GM18868 (cell line): ENCODE measurements at regions not wholly inside any gene's neighbourhood (a gene's known extent, or its start where the extent isn't known, plus 50 kb on each side); places are given as distances from the start of the nearest gene placed in this dataset.
"Not testable (repeated sequence)": the region's sequence is repeated elsewhere in the genome, so short reads cannot be mapped to it uniquely, and the experiment has no call there.

Source experiments
- ATAC-seq: cut with Tn5 transposase; IDR thresholded peaks from one replicate; pipeline ENCODE4 v1.9.1; 2021; ENCODE audit warnings: mild to moderate bottlenecking, moderate library complexity; ENCODE audit not compliant: unreplicated experiment

DNA sequence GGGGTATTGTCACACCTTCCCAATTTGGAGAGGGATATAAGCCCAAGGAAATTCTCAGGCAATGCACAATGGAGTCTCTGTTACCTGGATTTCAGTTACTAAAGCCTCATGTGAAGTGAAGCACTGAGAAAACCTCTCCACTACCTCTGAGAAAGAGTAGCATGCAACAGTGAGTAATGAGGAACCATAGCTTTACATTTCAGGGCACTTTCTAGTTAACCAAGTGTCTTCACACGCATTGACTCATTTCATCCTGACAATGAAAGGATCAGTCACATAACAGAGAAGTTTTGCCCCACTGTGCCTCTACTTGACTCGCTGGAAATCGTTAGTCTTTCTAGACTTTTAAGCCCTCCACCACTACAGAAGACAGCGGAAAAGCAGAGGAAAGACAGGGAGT, 86.2 kb upstream of the ARID1B start:
- ATAC-seq, result peak; percentile 72

- ATAC-seq, result no peak
Observed at GRCh38 chr6:156689656-156690055, 87.5 kb upstream of the ARID1B start.

GRCh38 chr6:156688620-156688971, 88.6 kb upstream of the ARID1B start:
- no peak for ATAC-seq

GRCh38 chr6:156687789-156688619, 89.2 kb upstream of the ARID1B start:
- ATAC-seq, result no peak

DNA sequence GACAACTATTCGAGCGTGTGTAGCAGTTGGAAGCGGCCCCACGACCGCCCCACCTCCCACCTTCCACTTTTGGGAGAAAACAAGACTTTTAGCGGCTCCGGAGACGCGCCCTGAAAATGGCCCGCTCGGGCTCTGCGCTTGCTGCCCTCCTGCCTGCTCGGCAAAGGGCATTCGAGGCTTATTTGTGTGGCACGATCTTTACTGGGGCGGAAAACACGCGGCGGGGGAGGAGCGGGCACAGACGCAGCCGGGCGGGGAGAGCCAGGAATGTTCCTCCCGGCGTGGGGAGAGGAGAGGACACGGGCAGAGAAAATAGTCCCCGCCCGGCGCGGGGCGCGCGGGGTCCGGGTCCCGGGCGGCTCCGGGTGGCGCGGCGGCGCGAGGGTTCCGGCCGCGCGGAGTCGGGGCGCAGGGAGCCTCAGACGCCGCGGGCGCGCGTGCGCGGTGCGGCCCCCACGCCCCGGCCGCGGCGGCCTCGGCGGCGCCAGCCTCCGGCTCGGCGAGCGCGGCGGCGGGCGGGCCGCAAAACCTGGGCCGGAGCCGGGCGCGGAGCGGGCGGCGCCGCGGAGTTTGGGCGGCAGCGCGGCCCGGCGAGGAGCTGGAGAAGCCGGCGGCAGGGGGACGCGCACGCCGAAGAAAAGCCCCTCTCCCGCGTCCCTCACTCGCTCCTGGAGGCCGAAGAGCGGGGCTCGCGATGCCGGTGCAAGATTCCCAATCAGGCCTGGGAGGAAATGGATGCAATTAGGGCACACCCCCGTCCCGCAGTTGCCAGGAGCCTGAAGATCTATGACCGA, 90.0 kb upstream of the ARID1B start:
- peak; percentile 50 for ATAC-seq

GRCh38 chr6:156686301-156686994, 90.7 kb upstream of the ARID1B start:
- peak; percentile 16 for ATAC-seq

- no peak for ATAC-seq
Observed at GRCh38 chr6:156685823-156686222, 91.4 kb upstream of the ARID1B start.

- ATAC-seq, result no peak
Observed at GRCh38 chr6:156683821-156684220, 93.4 kb upstream of the ARID1B start.

DNA sequence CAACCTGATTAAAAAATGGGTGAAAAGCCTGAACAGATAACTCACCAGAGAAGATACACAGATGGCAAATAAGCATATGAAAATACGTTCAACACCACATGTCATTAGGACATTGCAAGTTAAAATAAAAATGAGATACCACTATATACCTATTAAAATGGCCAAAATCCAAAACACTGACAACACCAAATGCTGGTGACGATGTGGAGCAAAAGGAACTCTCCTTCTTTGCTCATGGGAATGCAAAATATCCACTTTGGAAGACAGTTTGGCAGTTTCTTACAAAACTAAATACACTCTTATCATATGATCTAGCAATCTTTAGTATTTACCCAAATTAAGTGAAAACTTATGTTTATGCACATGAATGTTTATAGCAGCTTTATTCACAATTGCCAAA, 100.5 kb upstream of the ARID1B start:
- ATAC-seq, result no peak

GRCh38 chr6:156674197-156674596, 103.0 kb upstream of the ARID1B start:
- ATAC-seq, result no peak

- not testable (repeated sequence) for ATAC-seq
Observed at GRCh38 chr6:156670097-156670496, 107.1 kb upstream of the ARID1B start.

DNA sequence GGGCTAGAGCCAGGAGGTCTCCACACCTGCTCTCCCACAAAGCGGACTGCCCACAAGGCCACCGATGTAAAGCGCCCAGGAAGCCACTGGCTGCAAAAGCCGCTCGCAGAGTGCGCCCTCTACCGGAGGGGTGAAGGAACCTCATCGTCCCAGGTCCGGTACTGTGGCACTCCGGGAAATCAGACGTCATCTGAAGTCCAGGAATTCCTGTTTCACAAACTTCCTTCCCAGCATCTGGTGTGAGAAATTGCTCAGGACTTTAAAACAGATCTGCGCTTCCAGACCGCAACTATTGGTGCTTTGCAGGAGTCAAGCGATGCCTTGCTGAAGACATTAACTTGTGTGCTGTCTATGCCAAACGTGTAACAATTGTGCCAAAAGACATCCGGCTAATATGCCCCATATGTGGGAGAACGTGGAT, 115.1 kb upstream of the ARID1B start:
- no peak for ATAC-seq

- ATAC-seq, result no peak
Observed at GRCh38 chr6:156660389-156660788, 116.8 kb upstream of the ARID1B start.

- peak; percentile 57 for ATAC-seq
Observed at GRCh38 chr6:156659822-156660198, 117.4 kb upstream of the ARID1B start.

- peak; percentile 53 for ATAC-seq
Observed at GRCh38 chr6:156658966-156659821, 118.0 kb upstream of the ARID1B start.

GRCh38 chr6:156658186-156658965, 118.8 kb upstream of the ARID1B start:
- no peak for ATAC-seq

GRCh38 chr6:156657296-156657695, 119.9 kb upstream of the ARID1B start:
- no peak for ATAC-seq

GRCh38 chr6:156654919-156655918, 122.0 kb upstream of the ARID1B start:
- no peak for ATAC-seq
